ENCODE measurements at regions not wholly inside any gene's neighbourhood (a gene's known extent, or its start where the extent isn't known, plus 50 kb on each side); places are given as distances from the start of the nearest gene placed in this dataset.

GRCh38 chr11:87465716-87466115 is 428.0 kb downstream of the TMEM135 start:
- TF ChIP-seq EZH2 (IDR thresholded peaks at IDR 0.05): no peak
- TF ChIP-seq FOXP2 (optimal IDR thresholded peaks at IDR 0.05; ENCODE audit: control extremely low read depth, extremely low read length, insufficient read depth): no peak
- TF ChIP-seq POLR2AphosphoS5 (IDR thresholded peaks at IDR 0.05; ENCODE audit: borderline replicate concordance, low read depth, low read length): no peak
